Breast epithelium (tissue), 3 donors: ENCODE measurements at regions not wholly inside any gene's neighbourhood (a gene's known extent, or its start where the extent isn't known, plus 50 kb on each side); places are given as distances from the start of the nearest gene placed in this dataset.

Experiments used
- CTCF ChIP-seq, 3 donors: fragments of 450-650 bp; IDR thresholded peaks; one replicate each; pipeline ENCODE4 v1.5.1; 2016 to 2017; ENCODE audit warnings: antibody characterized with exemption in 3 of 3, mild to moderate bottlenecking in 3 of 3, moderate library complexity in 3 of 3
- POLR2A ChIP-seq: fragments of 450-650 bp; IDR thresholded peaks from one replicate; pipeline ENCODE4 v1.6.1; 2016; ENCODE audit warnings: antibody characterized with exemption, mild to moderate bottlenecking, moderate library complexity
- POLR2AphosphoS5 ChIP-seq, 3 donors: sonication (generic); formaldehyde crosslinking; IDR thresholded peaks; one replicate each; pipeline ENCODE4 v1.6.1; 2017; ENCODE audit warnings: antibody characterized with exemption in 3 of 3

GRCh38 chr2:126811101-126811500 is 87.6 kb upstream of the TEX51 start:
- TF ChIP-seq CTCF (IDR thresholded peaks at IDR 0.05) (no peak), POLR2A (no peak), POLR2AphosphoS5 (IDR thresholded peaks at IDR 0.05) (no peak)
